ENCODE measurements at regions not wholly inside any gene's neighbourhood (a gene's known extent, or its start where the extent isn't known, plus 50 kb on each side); places are given as distances from the start of the nearest gene placed in this dataset.
"Not testable (repeated sequence)": the region's sequence is repeated elsewhere in the genome, so short reads cannot be mapped to it uniquely, and the experiment has no call there.

DNA sequence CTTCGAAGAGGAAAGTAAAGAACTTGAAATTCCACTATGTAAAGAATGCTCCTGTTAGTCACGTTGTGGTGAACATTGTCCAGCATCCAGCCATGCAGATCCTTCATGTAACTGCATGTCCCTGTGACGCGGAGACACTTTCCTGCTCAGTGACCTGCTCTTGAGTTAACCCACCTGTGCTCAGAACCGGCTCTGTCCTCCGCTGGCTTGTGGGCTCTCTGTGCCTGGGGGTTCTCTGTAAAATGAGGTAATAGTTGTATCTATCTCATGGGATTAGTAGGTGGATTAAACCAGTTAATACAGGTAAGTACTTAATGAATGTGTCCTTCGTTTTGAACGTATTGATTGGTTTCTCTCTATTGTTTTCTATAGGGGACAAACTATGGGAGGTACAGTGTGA lies 100.6 kb upstream of the FAM153A start:
- TF ChIP-seq, protein P1, sequence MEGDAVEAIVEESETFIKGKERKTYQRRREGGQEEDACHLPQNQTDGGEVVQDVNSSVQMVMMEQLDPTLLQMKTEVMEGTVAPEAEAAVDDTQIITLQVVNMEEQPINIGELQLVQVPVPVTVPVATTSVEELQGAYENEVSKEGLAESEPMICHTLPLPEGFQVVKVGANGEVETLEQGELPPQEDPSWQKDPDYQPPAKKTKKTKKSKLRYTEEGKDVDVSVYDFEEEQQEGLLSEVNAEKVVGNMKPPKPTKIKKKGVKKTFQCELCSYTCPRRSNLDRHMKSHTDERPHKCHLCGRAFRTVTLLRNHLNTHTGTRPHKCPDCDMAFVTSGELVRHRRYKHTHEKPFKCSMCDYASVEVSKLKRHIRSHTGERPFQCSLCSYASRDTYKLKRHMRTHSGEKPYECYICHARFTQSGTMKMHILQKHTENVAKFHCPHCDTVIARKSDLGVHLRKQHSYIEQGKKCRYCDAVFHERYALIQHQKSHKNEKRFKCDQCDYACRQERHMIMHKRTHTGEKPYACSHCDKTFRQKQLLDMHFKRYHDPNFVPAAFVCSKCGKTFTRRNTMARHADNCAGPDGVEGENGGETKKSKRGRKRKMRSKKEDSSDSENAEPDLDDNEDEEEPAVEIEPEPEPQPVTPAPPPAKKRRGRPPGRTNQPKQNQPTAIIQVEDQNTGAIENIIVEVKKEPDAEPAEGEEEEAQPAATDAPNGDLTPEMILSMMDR (CRISPR knock-in tag; IDR thresholded peaks at IDR 0.05), result not testable (repeated sequence)
- TF ChIP-seq HMGA1 (CRISPR knock-in tag; conservative IDR thresholded peaks at IDR 0.05); JDP2 (CRISPR knock-in tag; IDR thresholded peaks at IDR 0.05; ENCODE audit: borderline replicate concordance); TRIM24 (CRISPR knock-in tag; IDR thresholded peaks at IDR 0.05); ZNF788 (CRISPR knock-in tag; IDR thresholded peaks at IDR 0.05; ENCODE audit: borderline replicate concordance); HCFC1 (IDR thresholded peaks at IDR 0.05; ENCODE audit: low read depth, low read length): not testable (repeated sequence)
- TF ChIP-seq, protein P2, sequence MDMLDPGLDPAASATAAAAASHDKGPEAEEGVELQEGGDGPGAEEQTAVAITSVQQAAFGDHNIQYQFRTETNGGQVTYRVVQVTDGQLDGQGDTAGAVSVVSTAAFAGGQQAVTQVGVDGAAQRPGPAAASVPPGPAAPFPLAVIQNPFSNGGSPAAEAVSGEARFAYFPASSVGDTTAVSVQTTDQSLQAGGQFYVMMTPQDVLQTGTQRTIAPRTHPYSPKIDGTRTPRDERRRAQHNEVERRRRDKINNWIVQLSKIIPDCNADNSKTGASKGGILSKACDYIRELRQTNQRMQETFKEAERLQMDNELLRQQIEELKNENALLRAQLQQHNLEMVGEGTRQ (IDR thresholded peaks at IDR 0.05; ENCODE audit: low read depth, low read length), result not testable (repeated sequence)
- TF ChIP-seq, protein P2 (CRISPR knock-in tag; IDR thresholded peaks at IDR 0.05; ENCODE audit: borderline replicate concordance), result not testable (repeated sequence)
